HepG2 (cell line): ENCODE measurements at regions not wholly inside any gene's neighbourhood (a gene's known extent, or its start where the extent isn't known, plus 50 kb on each side); places are given as distances from the start of the nearest gene placed in this dataset.

Source experiments
- ATAC-seq: fragments of 200-7000 bp; cut with Tn5 transposase; 3 replicates; pipeline ENCODE4 v1.9.1; 2020; ENCODE audit warnings: mild to moderate bottlenecking, moderate library complexity
- BruUV-seq: library from RNA; stranded (reverse); fragments of 400-500 nt; replicated peaks from 2 replicates; lab custom pipeline; 2021; lab: Mats Ljungman, UMichigan
- CTCF ChIA-PET: fragments of 300-600 bp; formaldehyde crosslinking; extraction: SDS; loops from one replicate; lab custom pipeline; 2021; ENCODE audit warnings: low total read pairs, inconsistent platforms, low intra/inter-chr PET ratio; lab: Yijun Ruan, JAX
- POLR2A ChIA-PET: fragments of 350-600 bp; sonication (Branson Sonifier 250); formaldehyde crosslinking; loops from one replicate; lab custom pipeline; 2020; ENCODE audit warnings: antibody characterized with exemption, inconsistent platforms; lab: Yijun Ruan, JAX
- DNase-seq: peaks from one replicate; pipeline ENCODE4 v3.0.0-alpha.2; 2015; ENCODE audit warnings: low spot score
- FAIRE-seq: peaks from 3 replicates; lab custom pipeline; 2011; peaks lifted over from hg19 to GRCh38; lab: Jason Lieb, UNC
- H2AFZ ChIP-seq: one replicate; pipeline ENCODE4 v1.6.1; 2011; ENCODE audit warnings: low read length, inconsistent platforms
- H3K27ac ChIP-seq: fragments of 300-600 bp; 3 replicates; pipeline ENCODE4 v1.8.0; 2011; ENCODE audit warnings: mixed run types, mild to moderate bottlenecking, mixed read lengths, low read length, inconsistent platforms; ENCODE audit not compliant: insufficient read depth; ENCODE audit errors: extremely low read length
- H3K27me3 ChIP-seq, 2 experiments: fragments of 200-600 bp in 1 of 2; 2 replicates in 1 of 2; 3 replicates in 1 of 2; pipeline versions ENCODE4 v1.6.0 to v1.8.0; 2011; ENCODE audit warnings: low read length in 2 of 2, mild to moderate bottlenecking in 2 of 2, moderate library complexity in 2 of 2, inconsistent platforms in 1 of 2; ENCODE audit not compliant: insufficient read depth in 2 of 2, control insufficient read depth in 1 of 2
- H3K36me3 ChIP-seq, 2 experiments: fragments of 200-600 bp in 1 of 2; replicated peaks in 1 of 2; 2 replicates in 1 of 2; 3 replicates in 1 of 2; pipeline versions ENCODE4 v1.5.1 to v1.8.0; 2011; ENCODE audit warnings: low read length in 2 of 2, inconsistent platforms in 1 of 2; ENCODE audit not compliant: insufficient read depth in 2 of 2, control insufficient read depth in 1 of 2
- H3K4me1 ChIP-seq: 2 replicates; pipeline ENCODE4 v1.5.1; 2012; ENCODE audit warnings: low read length, inconsistent platforms; ENCODE audit not compliant: insufficient read depth
- H3K4me2 ChIP-seq: 2 replicates; pipeline ENCODE4 v1.6.0; 2011; ENCODE audit warnings: low read depth, low read length, inconsistent platforms
- H3K4me3 ChIP-seq, 3 experiments: fragments of 200-600 bp in 1 of 3; sonication (generic), shearing (Covaris generic) in 1 of 3; replicated peaks in 1 of 3; 2 replicates each; pipeline ENCODE4 v1.5.1; 2011 to 2016; ENCODE audit warnings: low read length in 3 of 3, inconsistent platforms in 2 of 3, low read depth in 2 of 3, mild to moderate bottlenecking in 2 of 3, control low read depth in 1 of 3, mixed read lengths in 1 of 3; ENCODE audit not compliant: insufficient read depth in 1 of 3
- H3K79me2 ChIP-seq: one replicate; pipeline ENCODE4 v1.6.1; 2011; ENCODE audit warnings: low read length, inconsistent platforms; ENCODE audit not compliant: insufficient read depth
- H3K9ac ChIP-seq: 2 replicates; pipeline ENCODE4 v1.6.0; 2011; ENCODE audit warnings: mild to moderate bottlenecking, low read depth, low read length, inconsistent platforms; ENCODE audit not compliant: insufficient read depth
- H3K9me3 ChIP-seq: 2 replicates; pipeline ENCODE4 v1.5.1; 2012; ENCODE audit warnings: mild to moderate bottlenecking, low read length
- H4K20me1 ChIP-seq: 2 replicates; pipeline ENCODE4 v1.6.0; 2011; ENCODE audit warnings: inconsistent platforms, mild to moderate bottlenecking, low read length, moderate library complexity; ENCODE audit not compliant: insufficient read depth
- HMGA1 ChIP-seq: sonication (generic); formaldehyde crosslinking; conservative IDR thresholded peaks from 2 replicates; pipeline ENCODE4 v1.4.0; 2020; ENCODE audit warnings: missing genetic modification reagents
- HMGXB3 ChIP-seq: sonication (generic); formaldehyde crosslinking; IDR thresholded peaks from 2 replicates; pipeline ENCODE4 v1.4.0; 2020; ENCODE audit warnings: missing genetic modification reagents, borderline replicate concordance
- MATR3 ChIP-seq: sonication (generic); formaldehyde crosslinking; IDR thresholded peaks from 2 replicates; pipeline ENCODE4 v1.4.0; 2020; ENCODE audit warnings: missing genetic modification reagents
- MED1 ChIP-seq: sonication (generic); formaldehyde crosslinking; IDR thresholded peaks from 2 replicates; pipeline ENCODE4 v1.4.0; 2020; ENCODE audit warnings: missing genetic modification reagents
- MNT ChIP-seq: fragments of 450-650 bp; IDR thresholded peaks from 2 replicates; pipeline ENCODE4 v1.6.1; 2016
- REXO4 ChIP-seq: sonication (generic); formaldehyde crosslinking; IDR thresholded peaks from 2 replicates; pipeline ENCODE4 v1.8.0; 2022; ENCODE audit warnings: missing genetic modification reagents, mild to moderate bottlenecking, borderline replicate concordance
- ZKSCAN8 ChIP-seq: IDR thresholded peaks from 2 replicates; pipeline ENCODE4 v1.6.1; 2016; ENCODE audit warnings: borderline replicate concordance, missing genetic modification reagents, missing compliant biosample characterization
- ZNF224 ChIP-seq: sonication (generic); formaldehyde crosslinking; IDR thresholded peaks from 2 replicates; pipeline ENCODE4 v1.5.0; 2020; ENCODE audit warnings: mild to moderate bottlenecking, missing genetic modification reagents
- ZNF382 ChIP-seq: sonication (generic); formaldehyde crosslinking; IDR thresholded peaks from 2 replicates; pipeline ENCODE4 v1.5.0; 2020; ENCODE audit warnings: missing genetic modification reagents, mild to moderate bottlenecking, borderline replicate concordance
- ZNF558 ChIP-seq: sonication (generic); formaldehyde crosslinking; IDR thresholded peaks from 2 replicates; pipeline ENCODE4 v1.9.0; 2022; ENCODE audit warnings: mild to moderate bottlenecking, missing genetic modification reagents, borderline replicate concordance
- ZNF644 ChIP-seq: IDR thresholded peaks from 2 replicates; pipeline ENCODE4 v1.6.1; 2016; ENCODE audit warnings: low read depth
- WGBS: methylation state at CpG from one replicate; pipeline ENCODE4 v1.1.6; 2017; ENCODE audit warnings: low lambda C conversion rate; 5-methylcytosine and 5-hydroxymethylcytosine counted together
- in situ Hi-C: cut with HindIII; loops from 2 replicates; pipeline ENCODE4 v1.10.0; 2017; ENCODE audit warnings: low pct_unique_long_range_greater_than_20kb; ENCODE audit not compliant: extremely low pct_ligation_motif_present
- intact Hi-C: fragments of 100-400 bp; cut with micrococcal nuclease; formaldehyde crosslinking; loops from one replicate; pipeline ENCODE4 v1.10.0; 2022; ENCODE audit not compliant: unreplicated experiment
- TF ChIP-seq, protein P1 (sequence below): sonication (generic); formaldehyde crosslinking; conservative IDR thresholded peaks from 2 replicates; pipeline ENCODE4 v1.4.0; 2020; ENCODE audit warnings: mild to moderate bottlenecking, missing genetic modification reagents, moderate library complexity
- TF ChIP-seq, protein P2 (sequence below): IDR thresholded peaks from 2 replicates; pipeline ENCODE4 v1.6.1; 2016; ENCODE audit warnings: missing compliant biosample characterization, missing genetic modification reagents, borderline replicate concordance
- TF ChIP-seq, protein P3 (sequence below): IDR thresholded peaks from 2 replicates; pipeline ENCODE4 v1.6.1; 2016; ENCODE audit warnings: missing compliant biosample characterization, missing genetic modification reagents, borderline replicate concordance

DNA sequence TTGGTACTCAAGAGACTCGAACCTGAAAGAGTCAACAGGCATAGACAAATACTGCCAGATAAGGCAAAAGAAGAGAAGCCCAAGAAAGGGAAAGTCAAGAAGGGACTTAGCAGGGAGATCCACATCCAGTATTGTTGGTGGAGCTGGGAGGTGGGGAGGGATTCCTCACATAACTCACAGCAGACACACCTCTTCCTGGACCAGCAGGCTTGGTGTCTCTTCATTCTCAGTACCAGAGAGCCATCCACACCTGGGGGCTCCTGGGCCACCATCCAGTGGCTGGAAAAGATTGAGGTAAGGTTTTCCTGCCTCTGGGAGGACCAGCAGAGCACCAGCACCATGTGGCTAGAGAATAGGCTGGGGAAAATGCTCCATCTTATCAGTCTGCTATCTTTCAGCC is 161.6 kb upstream of the SESN3 start:
- no peak overlapping the region for H3K4me2 ChIP-seq
- WGBS, result 0% methylated on average over 1 of the region's 1 CpG
- no peaks in the 10 kb centered on the region for H3K79me2 ChIP-seq
- no peak overlapping the region for H3K4me3 ChIP-seq
- no peaks in the 10 kb centered on the region for H3K4me1 ChIP-seq
- intact Hi-C loops (no loop called here), in situ Hi-C loops (no loop called here)
- no peaks in the 10 kb centered on the region for H4K20me1 ChIP-seq
- H3K27ac ChIP-seq, result no peak overlapping the region
- H3K27me3 ChIP-seq, result no peaks in the 10 kb centered on the region; a peak in 1 of 5 replicates
- FAIRE-seq (no peak), DNase-seq (no peak), ATAC-seq (no peak)
- no peak overlapping the region for H3K9ac ChIP-seq
- ChIA-PET CTCF (no interaction called here), POLR2A (no interaction called here)
- no TSS peak for BruUV-seq
- no peak overlapping the region for H2AFZ ChIP-seq
- H3K9me3 ChIP-seq, result no peaks in the 10 kb centered on the region
- no peaks in the 10 kb centered on the region for H3K36me3 ChIP-seq
- TF ChIP-seq ZNF644 (CRISPR knock-in tag), result no peak
- TF ChIP-seq, protein P1, sequence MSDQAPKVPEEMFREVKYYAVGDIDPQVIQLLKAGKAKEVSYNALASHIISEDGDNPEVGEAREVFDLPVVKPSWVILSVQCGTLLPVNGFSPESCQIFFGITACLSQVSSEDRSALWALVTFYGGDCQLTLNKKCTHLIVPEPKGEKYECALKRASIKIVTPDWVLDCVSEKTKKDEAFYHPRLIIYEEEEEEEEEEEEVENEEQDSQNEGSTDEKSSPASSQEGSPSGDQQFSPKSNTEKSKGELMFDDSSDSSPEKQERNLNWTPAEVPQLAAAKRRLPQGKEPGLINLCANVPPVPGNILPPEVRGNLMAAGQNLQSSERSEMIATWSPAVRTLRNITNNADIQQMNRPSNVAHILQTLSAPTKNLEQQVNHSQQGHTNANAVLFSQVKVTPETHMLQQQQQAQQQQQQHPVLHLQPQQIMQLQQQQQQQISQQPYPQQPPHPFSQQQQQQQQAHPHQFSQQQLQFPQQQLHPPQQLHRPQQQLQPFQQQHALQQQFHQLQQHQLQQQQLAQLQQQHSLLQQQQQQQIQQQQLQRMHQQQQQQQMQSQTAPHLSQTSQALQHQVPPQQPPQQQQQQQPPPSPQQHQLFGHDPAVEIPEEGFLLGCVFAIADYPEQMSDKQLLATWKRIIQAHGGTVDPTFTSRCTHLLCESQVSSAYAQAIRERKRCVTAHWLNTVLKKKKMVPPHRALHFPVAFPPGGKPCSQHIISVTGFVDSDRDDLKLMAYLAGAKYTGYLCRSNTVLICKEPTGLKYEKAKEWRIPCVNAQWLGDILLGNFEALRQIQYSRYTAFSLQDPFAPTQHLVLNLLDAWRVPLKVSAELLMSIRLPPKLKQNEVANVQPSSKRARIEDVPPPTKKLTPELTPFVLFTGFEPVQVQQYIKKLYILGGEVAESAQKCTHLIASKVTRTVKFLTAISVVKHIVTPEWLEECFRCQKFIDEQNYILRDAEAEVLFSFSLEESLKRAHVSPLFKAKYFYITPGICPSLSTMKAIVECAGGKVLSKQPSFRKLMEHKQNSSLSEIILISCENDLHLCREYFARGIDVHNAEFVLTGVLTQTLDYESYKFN (CRISPR knock-in tag), result no peak
- TF ChIP-seq ZNF558 (CRISPR knock-in tag), result no peak
- TF ChIP-seq MED1, result no peak
- TF ChIP-seq HMGXB3, result no peak
- no peak for TF ChIP-seq REXO4
- TF ChIP-seq ZNF224, result no peak
- TF ChIP-seq, protein P2, sequence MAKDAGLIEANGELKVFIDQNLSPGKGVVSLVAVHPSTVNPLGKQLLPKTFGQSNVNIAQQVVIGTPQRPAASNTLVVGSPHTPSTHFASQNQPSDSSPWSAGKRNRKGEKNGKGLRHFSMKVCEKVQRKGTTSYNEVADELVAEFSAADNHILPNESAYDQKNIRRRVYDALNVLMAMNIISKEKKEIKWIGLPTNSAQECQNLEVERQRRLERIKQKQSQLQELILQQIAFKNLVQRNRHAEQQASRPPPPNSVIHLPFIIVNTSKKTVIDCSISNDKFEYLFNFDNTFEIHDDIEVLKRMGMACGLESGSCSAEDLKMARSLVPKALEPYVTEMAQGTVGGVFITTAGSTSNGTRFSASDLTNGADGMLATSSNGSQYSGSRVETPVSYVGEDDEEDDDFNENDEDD, result no peak
- TF ChIP-seq, protein P3, sequence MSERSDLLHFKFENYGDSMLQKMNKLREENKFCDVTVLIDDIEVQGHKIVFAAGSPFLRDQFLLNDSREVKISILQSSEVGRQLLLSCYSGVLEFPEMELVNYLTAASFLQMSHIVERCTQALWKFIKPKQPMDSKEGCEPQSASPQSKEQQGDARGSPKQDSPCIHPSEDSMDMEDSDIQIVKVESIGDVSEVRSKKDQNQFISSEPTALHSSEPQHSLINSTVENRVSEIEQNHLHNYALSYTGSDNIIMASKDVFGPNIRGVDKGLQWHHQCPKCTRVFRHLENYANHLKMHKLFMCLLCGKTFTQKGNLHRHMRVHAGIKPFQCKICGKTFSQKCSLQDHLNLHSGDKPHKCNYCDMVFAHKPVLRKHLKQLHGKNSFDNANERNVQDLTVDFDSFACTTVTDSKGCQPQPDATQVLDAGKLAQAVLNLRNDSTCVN (CRISPR knock-in tag), result no peak
- TF ChIP-seq ZNF382 (CRISPR knock-in tag), result no peak
- no peak for TF ChIP-seq ZKSCAN8 (CRISPR knock-in tag)
- TF ChIP-seq MNT, result no peak
- no peak for TF ChIP-seq HMGA1
- no peak for TF ChIP-seq MATR3 (CRISPR knock-in tag)
